ENCODE measurements at regions not wholly inside any gene's neighbourhood (a gene's known extent, or its start where the extent isn't known, plus 50 kb on each side); places are given as distances from the start of the nearest gene placed in this dataset.

DNA sequence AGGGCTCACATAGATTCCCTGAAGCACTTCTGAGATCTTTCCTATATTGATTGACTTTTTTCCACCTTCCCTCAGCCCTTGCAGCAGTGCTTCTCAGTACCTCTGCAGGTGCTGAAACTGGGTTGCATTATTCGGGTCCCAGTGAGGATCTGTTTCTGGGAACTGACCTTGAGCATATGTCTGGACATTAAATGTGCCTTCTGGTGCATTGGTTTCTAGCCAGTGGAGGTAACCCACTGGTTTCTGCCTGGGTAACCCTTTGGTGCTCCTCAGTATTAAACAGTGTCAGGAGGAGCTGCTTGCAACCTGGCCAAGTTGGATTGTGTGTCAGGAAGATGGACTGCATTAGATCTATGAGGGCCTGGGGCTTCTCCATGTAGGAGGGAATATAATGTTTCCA, 213.3 kb upstream of the KCND2 start:
- TF ChIP-seq, protein P1, sequence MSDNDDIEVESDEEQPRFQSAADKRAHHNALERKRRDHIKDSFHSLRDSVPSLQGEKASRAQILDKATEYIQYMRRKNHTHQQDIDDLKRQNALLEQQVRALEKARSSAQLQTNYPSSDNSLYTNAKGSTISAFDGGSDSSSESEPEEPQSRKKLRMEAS (IDR thresholded peaks at IDR 0.05), result no peak
- TF ChIP-seq, protein P2, sequence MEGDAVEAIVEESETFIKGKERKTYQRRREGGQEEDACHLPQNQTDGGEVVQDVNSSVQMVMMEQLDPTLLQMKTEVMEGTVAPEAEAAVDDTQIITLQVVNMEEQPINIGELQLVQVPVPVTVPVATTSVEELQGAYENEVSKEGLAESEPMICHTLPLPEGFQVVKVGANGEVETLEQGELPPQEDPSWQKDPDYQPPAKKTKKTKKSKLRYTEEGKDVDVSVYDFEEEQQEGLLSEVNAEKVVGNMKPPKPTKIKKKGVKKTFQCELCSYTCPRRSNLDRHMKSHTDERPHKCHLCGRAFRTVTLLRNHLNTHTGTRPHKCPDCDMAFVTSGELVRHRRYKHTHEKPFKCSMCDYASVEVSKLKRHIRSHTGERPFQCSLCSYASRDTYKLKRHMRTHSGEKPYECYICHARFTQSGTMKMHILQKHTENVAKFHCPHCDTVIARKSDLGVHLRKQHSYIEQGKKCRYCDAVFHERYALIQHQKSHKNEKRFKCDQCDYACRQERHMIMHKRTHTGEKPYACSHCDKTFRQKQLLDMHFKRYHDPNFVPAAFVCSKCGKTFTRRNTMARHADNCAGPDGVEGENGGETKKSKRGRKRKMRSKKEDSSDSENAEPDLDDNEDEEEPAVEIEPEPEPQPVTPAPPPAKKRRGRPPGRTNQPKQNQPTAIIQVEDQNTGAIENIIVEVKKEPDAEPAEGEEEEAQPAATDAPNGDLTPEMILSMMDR (IDR thresholded peaks at IDR 0.05; ENCODE audit: low read depth, low read length, missing input control), result no peak
- TF ChIP-seq TAF1 (conservative IDR thresholded peaks at IDR 0.05), result no peak
- TF ChIP-seq, protein P3, sequence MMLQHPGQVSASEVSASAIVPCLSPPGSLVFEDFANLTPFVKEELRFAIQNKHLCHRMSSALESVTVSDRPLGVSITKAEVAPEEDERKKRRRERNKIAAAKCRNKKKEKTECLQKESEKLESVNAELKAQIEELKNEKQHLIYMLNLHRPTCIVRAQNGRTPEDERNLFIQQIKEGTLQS (IDR thresholded peaks at IDR 0.05), result no peak
- no peak for TF ChIP-seq HNF4A (conservative IDR thresholded peaks at IDR 0.05)
- TF ChIP-seq RAD21 (IDR thresholded peaks at IDR 0.05), result no peak
- TF ChIP-seq, protein P4, sequence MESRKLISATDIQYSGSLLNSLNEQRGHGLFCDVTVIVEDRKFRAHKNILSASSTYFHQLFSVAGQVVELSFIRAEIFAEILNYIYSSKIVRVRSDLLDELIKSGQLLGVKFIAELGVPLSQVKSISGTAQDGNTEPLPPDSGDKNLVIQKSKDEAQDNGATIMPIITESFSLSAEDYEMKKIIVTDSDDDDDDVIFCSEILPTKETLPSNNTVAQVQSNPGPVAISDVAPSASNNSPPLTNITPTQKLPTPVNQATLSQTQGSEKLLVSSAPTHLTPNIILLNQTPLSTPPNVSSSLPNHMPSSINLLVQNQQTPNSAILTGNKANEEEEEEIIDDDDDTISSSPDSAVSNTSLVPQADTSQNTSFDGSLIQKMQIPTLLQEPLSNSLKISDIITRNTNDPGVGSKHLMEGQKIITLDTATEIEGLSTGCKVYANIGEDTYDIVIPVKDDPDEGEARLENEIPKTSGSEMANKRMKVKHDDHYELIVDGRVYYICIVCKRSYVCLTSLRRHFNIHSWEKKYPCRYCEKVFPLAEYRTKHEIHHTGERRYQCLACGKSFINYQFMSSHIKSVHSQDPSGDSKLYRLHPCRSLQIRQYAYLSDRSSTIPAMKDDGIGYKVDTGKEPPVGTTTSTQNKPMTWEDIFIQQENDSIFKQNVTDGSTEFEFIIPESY (IDR thresholded peaks at IDR 0.05), result no peak
- TF ChIP-seq RXRA (IDR thresholded peaks at IDR 0.05), result no peak
- TF ChIP-seq SP1 (IDR thresholded peaks at IDR 0.05), result no peak
- TF ChIP-seq, protein P5, sequence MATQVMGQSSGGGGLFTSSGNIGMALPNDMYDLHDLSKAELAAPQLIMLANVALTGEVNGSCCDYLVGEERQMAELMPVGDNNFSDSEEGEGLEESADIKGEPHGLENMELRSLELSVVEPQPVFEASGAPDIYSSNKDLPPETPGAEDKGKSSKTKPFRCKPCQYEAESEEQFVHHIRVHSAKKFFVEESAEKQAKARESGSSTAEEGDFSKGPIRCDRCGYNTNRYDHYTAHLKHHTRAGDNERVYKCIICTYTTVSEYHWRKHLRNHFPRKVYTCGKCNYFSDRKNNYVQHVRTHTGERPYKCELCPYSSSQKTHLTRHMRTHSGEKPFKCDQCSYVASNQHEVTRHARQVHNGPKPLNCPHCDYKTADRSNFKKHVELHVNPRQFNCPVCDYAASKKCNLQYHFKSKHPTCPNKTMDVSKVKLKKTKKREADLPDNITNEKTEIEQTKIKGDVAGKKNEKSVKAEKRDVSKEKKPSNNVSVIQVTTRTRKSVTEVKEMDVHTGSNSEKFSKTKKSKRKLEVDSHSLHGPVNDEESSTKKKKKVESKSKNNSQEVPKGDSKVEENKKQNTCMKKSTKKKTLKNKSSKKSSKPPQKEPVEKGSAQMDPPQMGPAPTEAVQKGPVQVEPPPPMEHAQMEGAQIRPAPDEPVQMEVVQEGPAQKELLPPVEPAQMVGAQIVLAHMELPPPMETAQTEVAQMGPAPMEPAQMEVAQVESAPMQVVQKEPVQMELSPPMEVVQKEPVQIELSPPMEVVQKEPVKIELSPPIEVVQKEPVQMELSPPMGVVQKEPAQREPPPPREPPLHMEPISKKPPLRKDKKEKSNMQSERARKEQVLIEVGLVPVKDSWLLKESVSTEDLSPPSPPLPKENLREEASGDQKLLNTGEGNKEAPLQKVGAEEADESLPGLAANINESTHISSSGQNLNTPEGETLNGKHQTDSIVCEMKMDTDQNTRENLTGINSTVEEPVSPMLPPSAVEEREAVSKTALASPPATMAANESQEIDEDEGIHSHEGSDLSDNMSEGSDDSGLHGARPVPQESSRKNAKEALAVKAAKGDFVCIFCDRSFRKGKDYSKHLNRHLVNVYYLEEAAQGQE (IDR thresholded peaks at IDR 0.05), result no peak

Measured in liver (tissue), 3 donors.